ENCODE measurements at regions not wholly inside any gene's neighbourhood (a gene's known extent, or its start where the extent isn't known, plus 50 kb on each side); places are given as distances from the start of the nearest gene placed in this dataset.

DNA sequence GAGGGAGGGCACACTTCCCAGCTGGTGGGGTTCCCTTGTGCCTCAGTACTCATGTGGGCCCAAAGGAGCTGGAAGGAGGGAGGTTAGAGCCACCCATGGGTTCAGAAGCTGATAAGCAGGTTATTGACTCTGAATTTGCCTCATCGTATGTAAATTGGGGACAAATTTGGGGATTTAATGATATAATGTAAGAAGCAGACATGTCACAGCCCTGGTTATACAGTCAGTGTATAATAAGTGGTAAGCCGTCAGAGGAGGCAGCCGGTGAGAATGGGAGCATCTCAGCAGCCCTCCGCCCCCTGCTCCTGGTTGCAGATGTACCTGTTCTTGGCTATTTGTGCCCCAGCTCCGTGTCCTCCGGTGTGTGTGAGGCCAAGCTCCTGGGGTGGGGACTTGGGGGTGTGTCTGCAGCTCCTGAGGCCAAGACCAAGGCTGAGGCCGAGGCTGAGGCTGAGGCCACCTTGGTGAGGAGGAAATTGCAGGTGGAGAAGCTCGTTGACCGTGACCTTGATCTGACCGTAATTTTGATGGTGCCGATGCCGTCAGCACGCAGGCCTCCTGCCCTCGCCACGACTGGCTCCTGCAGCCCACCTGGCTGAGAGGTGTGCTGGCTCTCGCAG is 288.1 kb downstream of the SEC14L1 start:
- Mint-ChIP-seq H3K27ac (no peak overlapping the region), H3K4me1 (ENCODE audit: low read depth) (peaks cover 52% of the 10 kb centered on the region)
- intact Hi-C loops (cut with micrococcal nuclease) = no loop called here

DNA sequence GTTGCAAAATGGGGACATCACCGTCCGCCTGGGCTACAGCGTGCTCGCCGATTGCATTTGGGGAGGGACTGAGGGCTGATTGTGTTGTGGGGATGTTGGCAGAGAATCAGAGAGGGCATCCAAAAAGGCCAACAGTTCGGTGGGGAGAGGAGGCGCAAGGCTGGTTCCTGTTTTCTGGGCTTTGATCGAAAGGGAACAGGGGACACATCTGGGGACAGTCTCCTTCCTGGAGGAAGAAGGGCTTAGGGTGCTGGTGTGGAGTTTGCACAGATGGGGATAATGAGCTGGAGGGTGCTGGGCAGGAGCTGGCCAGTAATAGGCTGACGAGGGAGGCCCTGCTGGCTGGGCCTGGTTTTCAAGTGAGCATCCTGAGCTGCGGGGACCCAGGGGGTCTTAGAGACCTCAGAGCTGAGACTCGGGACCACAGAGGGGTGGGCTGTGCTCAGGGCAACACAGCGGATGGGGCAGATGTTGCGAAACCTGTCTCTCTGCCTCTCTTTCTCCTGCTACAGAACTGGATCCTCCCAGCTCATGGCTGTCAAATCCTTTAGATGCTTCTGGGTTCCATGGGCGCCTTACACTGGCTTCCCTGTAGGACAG is 288.7 kb downstream of the SEC14L1 start:
- Mint-ChIP-seq H3K4me3 (ENCODE audit: low read depth) (no peak overlapping the region), H3K9me3 (no peaks in the 10 kb centered on the region), H3K27me3 (ENCODE audit: low read depth) (no peaks in the 10 kb centered on the region), H3K36me3 (ENCODE audit: low read depth) (peaks cover 19% of the 10 kb centered on the region), H3K27ac (no peak overlapping the region), H3K4me1 (ENCODE audit: low read depth) (peaks cover 58% of the 10 kb centered on the region)
- no peak for DNase-seq (ENCODE audit: low spot score)
- intact Hi-C loops (cut with micrococcal nuclease) = no loop called here

More for the DNA sequence above, 288.1 kb downstream of the SEC14L1 start:
- Mint-ChIP-seq H3K4me3 (ENCODE audit: low read depth) (no peak overlapping the region), H3K27me3 (ENCODE audit: low read depth) (no peaks in the 10 kb centered on the region), H3K36me3 (ENCODE audit: low read depth) (peaks cover 19% of the 10 kb centered on the region), H3K9me3 (no peaks in the 10 kb centered on the region)
- DNase-seq (ENCODE audit: low spot score) = no peak

DNA sequence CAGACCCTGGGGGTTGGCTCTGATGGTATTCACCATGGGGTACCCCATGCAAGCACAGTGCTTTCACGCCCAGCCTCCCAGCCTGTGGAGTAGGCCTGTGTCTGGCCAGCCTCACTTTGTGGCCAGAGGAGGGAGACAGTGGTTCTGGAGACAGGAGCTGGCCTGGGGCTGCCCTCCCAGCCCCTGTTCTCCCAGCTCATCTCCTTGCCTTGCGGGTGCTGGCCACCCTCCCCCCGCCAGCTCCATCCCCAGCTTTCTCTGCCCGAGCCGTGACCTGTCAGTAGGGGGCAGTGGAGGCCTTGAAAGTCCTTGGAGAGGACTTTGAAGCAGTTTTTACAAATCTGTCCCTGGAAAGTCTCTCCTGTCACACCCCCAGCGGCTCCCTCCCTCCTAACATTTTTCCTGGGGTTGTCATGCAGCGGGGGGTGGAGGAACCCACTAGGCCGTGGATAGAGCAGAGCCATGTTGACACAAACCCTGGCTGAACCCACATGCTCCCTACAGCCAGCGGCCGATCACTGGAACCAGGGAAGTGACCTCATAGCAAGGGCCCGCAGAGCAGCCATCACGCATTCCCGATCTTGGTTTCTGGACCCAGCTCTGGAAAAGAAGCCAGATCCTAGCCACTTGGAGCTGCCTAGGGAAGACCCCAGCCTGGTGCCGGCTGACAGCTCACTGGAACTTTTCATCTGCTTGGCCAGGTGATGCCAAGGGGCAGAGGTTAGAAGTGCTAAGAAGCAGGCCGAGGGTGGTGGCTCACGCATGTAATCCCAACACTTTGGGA is 289.4 kb downstream of the SEC14L1 start:
- intact Hi-C loops (cut with micrococcal nuclease) = loop anchor here (1.0 kb wide), 1 partner anchor 64 kb away; no protein-coding TSS in a partner anchor
- DNase-seq (ENCODE audit: low spot score) = peak; percentile 68
- peaks cover 19% of the 10 kb centered on the region for H3K36me3 Mint-ChIP-seq (ENCODE audit: low read depth)
- no peaks in the 10 kb centered on the region for H3K9me3 Mint-ChIP-seq
- H3K27me3 Mint-ChIP-seq (ENCODE audit: low read depth) = no peaks in the 10 kb centered on the region
- H3K27ac Mint-ChIP-seq = no peak overlapping the region
- peaks cover 62% of the 10 kb centered on the region for H3K4me1 Mint-ChIP-seq (ENCODE audit: low read depth)
- H3K4me3 Mint-ChIP-seq (ENCODE audit: low read depth) = no peak overlapping the region

DNA sequence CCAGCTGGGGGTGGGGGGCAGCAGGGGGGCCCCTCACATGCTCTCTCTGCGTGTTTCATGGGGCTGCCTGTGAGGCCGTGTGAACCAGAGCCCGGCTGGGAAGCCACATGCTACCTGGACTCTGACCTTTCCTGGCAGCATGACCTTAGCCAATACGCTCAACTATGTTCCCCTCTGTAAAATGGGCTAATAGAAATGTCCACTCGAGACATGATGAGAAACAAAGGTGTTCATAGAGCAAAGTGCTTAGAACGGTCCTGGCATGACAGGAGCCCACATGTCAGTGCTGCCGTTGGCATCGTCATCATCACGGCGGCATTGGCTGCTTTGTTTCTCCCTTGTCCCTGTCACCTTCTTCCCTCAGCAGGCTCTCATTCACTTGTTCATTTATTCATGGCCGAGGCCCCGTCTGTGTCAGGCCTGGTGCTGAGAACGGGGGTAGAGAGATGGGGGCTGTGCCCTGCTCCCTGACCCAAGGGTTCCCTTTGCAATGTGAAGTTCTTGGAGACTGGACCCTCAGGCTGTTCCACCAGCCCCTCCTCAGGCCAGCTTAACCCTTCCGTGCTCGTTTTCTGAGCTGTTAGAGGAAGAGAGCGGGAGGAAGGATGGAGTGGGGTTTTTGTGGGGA is 291.4 kb downstream of the SEC14L1 start:
- intact Hi-C loops (cut with micrococcal nuclease) = no loop called here
- no peaks in the 10 kb centered on the region for H3K27me3 Mint-ChIP-seq (ENCODE audit: low read depth)
- H3K36me3 Mint-ChIP-seq (ENCODE audit: low read depth) = peaks cover 11% of the 10 kb centered on the region
- H3K4me3 Mint-ChIP-seq (ENCODE audit: low read depth) = peak overlapping the region; percentile 17
- H3K9me3 Mint-ChIP-seq = no peaks in the 10 kb centered on the region
- no peak for DNase-seq (ENCODE audit: low spot score)
- peak overlapping the region; percentile 33 for H3K27ac Mint-ChIP-seq
- H3K4me1 Mint-ChIP-seq (ENCODE audit: low read depth) = peaks cover 71% of the 10 kb centered on the region

DNA sequence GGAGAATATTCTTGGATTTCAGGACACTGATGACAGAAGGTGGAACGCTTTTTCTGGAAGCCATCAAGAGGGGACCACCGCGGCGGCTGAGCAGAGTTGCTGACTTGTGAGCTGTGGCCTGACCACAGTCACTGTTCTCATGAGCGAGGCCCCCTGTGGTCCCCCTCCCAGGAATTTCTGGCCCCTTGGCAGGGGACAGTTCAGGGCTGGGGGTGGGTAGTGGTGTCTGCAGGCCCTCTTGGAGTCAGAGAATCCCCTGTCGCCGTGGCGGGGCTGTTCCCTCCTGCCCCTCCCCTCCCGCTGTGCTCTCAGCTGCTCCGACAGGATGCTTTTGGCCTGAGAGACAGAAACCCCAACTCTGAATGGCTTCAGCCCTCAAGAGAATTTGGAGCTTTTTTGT is 292.0 kb downstream of the SEC14L1 start:
- H3K36me3 Mint-ChIP-seq (ENCODE audit: low read depth) = peaks cover 13% of the 10 kb centered on the region
- H3K4me1 Mint-ChIP-seq (ENCODE audit: low read depth) = peaks cover 75% of the 10 kb centered on the region
- no peaks in the 10 kb centered on the region for H3K27me3 Mint-ChIP-seq (ENCODE audit: low read depth)
- no peak overlapping the region for H3K27ac Mint-ChIP-seq
- no peaks in the 10 kb centered on the region for H3K9me3 Mint-ChIP-seq
- H3K4me3 Mint-ChIP-seq (ENCODE audit: low read depth) = peak overlapping the region; percentile 21
- intact Hi-C loops (cut with micrococcal nuclease) = no loop called here
- no peak for DNase-seq (ENCODE audit: low spot score)

DNA sequence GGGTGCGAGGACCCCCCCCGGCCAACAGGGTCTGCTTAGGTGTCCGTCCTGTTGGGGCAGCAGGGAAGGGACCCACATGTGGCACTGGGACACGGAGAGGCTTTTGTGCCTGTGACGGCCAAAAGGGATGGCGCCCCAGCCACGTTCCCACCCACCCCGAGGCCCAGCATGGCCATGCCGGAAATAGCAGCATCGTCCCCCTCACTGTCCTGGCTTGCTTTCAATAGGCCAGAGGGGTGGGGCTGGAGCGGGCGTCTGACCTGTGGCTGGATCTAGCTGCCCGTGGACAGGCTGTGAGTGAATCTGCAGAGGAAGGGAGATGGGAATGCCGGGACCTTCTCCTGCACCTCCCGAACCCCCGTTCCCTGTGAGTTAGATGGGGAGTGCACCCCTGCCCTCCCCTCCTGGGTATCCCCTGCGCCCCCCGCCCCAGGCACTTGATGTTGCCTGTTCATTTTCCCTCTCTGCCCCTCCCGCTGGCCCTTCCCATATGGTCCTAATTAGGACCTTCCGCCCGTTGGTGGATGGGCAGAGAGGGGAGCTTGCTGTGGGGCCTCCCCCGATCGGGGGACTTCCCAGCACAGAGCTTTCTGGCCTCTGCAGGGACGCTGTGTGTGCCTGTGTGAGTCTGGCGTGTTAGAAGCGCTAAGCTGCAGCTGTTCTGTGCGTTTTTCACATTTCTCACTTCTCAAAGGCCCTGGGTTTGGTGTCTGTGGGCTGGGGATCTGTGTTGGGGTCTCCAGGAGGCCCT is 292.8 kb downstream of the SEC14L1 start:
- Mint-ChIP-seq H3K27me3 (ENCODE audit: low read depth) (no peaks in the 10 kb centered on the region), H3K4me3 (ENCODE audit: low read depth) (peak overlapping the region; percentile 42)

DNA sequence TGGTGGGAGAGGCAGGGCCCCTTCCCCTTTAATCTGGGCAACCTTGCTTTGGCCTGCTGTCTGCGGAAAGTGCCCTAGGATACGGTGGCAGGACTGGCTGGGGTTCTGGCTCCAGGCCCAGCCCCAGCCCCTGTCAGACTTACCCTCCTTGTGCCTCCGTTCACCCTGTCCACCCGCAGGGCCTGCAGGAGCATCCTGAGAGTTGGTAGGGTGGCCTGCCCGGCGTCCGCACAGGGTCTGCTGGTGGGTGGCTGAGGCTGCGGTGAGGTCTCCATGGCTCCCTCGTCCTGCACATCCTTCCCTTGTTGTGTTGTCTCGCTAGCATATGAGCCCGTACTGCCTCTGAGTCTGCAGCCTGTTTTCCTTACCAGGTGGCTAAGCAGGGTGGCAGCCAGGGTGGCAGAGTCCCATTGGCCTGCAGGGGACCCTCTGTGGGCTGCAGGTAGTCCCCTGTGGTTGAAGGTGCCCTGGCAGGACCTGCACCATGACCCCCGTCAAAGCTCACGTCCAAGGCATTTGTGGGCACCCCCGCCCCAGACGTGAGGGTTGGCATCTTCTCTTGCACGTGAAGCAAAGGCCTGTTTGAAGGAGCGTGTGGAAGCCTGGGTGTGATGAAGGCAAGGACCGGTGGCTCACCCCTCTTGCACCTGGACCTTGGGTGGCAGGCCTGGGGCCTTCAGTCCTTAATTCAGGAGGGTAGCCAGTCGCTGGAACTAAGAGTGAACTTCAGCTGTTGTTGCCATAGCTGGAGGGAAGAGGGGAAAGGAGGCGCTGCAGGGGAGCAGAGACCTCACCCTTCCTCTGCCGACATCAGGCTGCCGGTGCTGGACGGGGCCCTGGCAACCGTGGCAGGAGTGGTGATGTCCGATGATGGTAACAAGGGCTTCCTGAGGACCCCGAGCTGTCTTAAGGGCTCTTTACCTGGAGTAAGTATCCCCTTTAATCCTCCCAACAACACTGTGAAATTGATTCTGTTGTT is 293.7 kb downstream of the SEC14L1 start:
- H3K4me1 Mint-ChIP-seq (ENCODE audit: low read depth) = peaks cover 76% of the 10 kb centered on the region
- intact Hi-C loops (cut with micrococcal nuclease) = no loop called here
- H3K9me3 Mint-ChIP-seq = no peaks in the 10 kb centered on the region
- DNase-seq (ENCODE audit: low spot score) = no peak
- H3K36me3 Mint-ChIP-seq (ENCODE audit: low read depth) = peaks cover 11% of the 10 kb centered on the region
- H3K27me3 Mint-ChIP-seq (ENCODE audit: low read depth) = no peaks in the 10 kb centered on the region
- H3K4me3 Mint-ChIP-seq (ENCODE audit: low read depth) = peak overlapping the region; percentile 56
- H3K27ac Mint-ChIP-seq = peak overlapping the region; percentile 62

More for the DNA sequence above, 292.8 kb downstream of the SEC14L1 start:
- Mint-ChIP-seq H3K27ac (peak overlapping the region; percentile 62), H3K4me1 (ENCODE audit: low read depth) (peaks cover 77% of the 10 kb centered on the region), H3K36me3 (ENCODE audit: low read depth) (peaks cover 15% of the 10 kb centered on the region), H3K9me3 (no peaks in the 10 kb centered on the region)
- intact Hi-C loops (cut with micrococcal nuclease) = no loop called here
- no peak for DNase-seq (ENCODE audit: low spot score)

DNA sequence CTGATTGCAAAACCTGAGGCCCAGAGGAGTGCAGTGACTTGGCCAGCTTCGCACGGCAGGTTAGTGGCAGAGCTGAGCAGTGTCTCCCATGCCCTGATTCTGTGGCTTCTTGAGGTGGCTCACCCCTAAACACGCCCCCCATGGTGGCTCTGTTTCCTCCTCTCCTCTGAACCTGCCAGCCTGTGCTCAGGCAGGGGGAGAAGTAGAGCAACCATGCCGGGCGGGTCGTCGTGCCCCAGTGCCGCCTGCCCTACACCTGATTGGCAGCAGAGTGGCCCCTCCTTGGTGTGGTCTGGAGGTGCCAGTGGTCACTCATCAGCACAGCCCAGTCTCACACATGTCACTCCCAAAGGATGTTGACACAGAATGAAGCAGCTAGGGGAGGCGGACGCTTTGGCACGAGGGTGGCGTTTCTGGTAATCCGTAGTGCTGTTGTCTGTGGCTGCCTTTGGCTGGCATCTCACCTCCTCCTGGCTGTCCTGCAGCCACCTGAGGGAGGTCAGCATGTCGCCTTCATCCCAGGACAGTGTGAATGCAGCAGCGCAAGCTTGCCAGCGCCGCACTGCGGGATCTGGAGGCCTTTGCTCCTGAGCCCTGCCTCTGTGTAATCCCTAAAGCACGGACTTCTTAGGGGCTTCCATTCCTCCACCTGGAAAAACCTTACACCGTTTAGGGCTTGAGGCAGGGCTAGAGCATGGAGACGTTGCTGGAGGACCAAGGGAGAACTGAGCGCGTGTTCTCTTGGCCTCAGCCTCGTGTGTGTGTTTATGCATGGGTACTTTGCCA is 294.7 kb downstream of the SEC14L1 start:
- Mint-ChIP-seq H3K27me3 (ENCODE audit: low read depth) (no peaks in the 10 kb centered on the region), H3K4me1 (ENCODE audit: low read depth) (peaks cover 76% of the 10 kb centered on the region), H3K36me3 (ENCODE audit: low read depth) (peaks cover 10% of the 10 kb centered on the region), H3K9me3 (no peaks in the 10 kb centered on the region), H3K4me3 (ENCODE audit: low read depth) (peak overlapping the region; percentile 56), H3K27ac (no peak overlapping the region)
- no peak for DNase-seq (ENCODE audit: low spot score)
- intact Hi-C loops (cut with micrococcal nuclease) = no loop called here

DNA sequence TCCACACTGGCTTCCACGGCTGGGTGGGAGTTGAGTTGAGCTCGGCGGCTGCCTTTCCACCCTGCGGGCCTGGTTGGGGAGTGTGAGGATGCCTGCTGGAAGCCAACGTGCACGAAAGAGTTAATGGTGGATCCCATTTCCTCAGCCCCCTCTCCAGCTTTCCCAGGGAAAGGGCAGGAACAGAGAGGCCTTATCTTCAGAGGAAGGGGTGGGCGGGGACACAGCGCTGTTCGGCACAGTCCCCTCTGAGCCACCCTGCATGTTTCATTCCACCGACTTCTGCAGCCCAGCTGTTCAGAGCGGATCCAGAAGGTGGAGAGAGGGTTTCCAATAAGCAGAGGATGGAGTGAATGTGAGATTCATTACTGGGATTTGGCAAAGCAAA is 295.3 kb downstream of the SEC14L1 start:
- Mint-ChIP-seq H3K4me1 (ENCODE audit: low read depth) (peaks cover 82% of the 10 kb centered on the region), H3K9me3 (no peaks in the 10 kb centered on the region), H3K27ac (peak overlapping the region; percentile 67), H3K36me3 (ENCODE audit: low read depth) (peaks cover 10% of the 10 kb centered on the region), H3K4me3 (ENCODE audit: low read depth) (peak overlapping the region; percentile 33), H3K27me3 (ENCODE audit: low read depth) (no peaks in the 10 kb centered on the region)
- intact Hi-C loops (cut with micrococcal nuclease) = no loop called here
- no peak for DNase-seq (ENCODE audit: low spot score)

DNA sequence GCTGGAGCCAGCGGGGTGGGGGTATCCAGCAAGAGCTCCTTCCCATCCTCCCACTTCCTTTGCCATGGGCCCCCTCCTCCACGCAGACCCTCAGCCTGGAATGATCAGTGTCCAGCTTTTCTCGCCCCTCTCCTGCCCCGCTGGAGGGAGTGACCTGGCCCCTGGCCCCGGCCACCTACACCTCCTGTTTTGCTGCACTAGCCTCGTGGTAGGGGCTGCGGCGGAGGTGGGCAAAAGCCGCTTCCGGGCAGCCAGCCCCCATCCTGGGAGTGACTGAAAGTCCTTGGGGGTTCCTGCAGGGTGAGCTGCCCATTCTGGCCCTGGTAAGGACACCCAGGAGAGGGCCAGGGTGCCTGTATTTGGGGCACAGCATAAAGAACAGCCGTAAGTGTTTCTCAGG is 295.7 kb downstream of the SEC14L1 start:
- Mint-ChIP-seq H3K27ac (no peak overlapping the region), H3K36me3 (ENCODE audit: low read depth) (peaks cover 10% of the 10 kb centered on the region), H3K27me3 (ENCODE audit: low read depth) (no peaks in the 10 kb centered on the region), H3K9me3 (no peaks in the 10 kb centered on the region), H3K4me3 (ENCODE audit: low read depth) (peak overlapping the region; percentile 33), H3K4me1 (ENCODE audit: low read depth) (peaks cover 86% of the 10 kb centered on the region)
- intact Hi-C loops (cut with micrococcal nuclease) = no loop called here
- DNase-seq (ENCODE audit: low spot score) = no peak

DNA sequence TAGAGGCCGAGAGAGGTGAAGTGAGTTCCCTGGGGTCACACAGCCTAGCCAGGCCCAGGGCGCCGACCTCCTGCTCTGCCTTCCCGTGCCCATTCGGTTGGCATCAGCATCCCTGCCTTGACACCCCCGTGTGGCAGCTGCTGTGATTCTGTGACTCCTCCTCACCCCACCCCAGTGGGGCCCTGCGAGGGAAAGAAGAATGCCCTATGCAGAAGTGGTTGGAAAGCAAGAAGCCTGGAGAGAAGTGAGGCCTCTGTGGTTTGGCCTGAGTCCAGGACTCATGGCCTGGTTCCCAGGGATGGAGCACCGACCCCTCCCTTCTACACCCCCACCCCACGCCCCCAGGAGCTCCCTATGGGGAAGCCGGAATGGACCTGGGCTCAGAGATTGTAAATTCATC is 296.2 kb downstream of the SEC14L1 start:
- Mint-ChIP-seq H3K27me3 (ENCODE audit: low read depth) (no peaks in the 10 kb centered on the region), H3K4me1 (ENCODE audit: low read depth) (peaks cover 88% of the 10 kb centered on the region), H3K4me3 (ENCODE audit: low read depth) (no peak overlapping the region), H3K36me3 (ENCODE audit: low read depth) (peaks cover 10% of the 10 kb centered on the region), H3K9me3 (no peaks in the 10 kb centered on the region), H3K27ac (no peak overlapping the region)
- intact Hi-C loops (cut with micrococcal nuclease) = no loop called here
- no peak for DNase-seq (ENCODE audit: low spot score)

Measured in activated T-helper 2 cell treated with anti-CD3 and anti-CD28 coated beads, Interferon-gamma antibody, Interleukin-2, Interleukin-4, amounts not matched to agents 10 μg/mL and 5 μg/mL and 100 μg/mL, durations not matched to agents 14 hours and 24 hours and 36 hours (primary cell).